SJSA1 (cell line): ENCODE measurements at regions not wholly inside any gene's neighbourhood (a gene's known extent, or its start where the extent isn't known, plus 50 kb on each side); places are given as distances from the start of the nearest gene placed in this dataset.
"Not testable (repeated sequence)": the region's sequence is repeated elsewhere in the genome, so short reads cannot be mapped to it uniquely, and the experiment has no call there.

Experiments
- DNase-seq, 2 experiments: peaks; one replicate each; pipeline ENCODE4 v3.0.0-alpha.2; 2015 to 2020; ENCODE audit warnings: low spot score in 2 of 2, low read depth in 1 of 2
- H3K27ac ChIP-seq: fragments of 250-450 bp; sonication (Bioruptor Pico); 2 replicates; pipeline ENCODE4 v1.5.1; 2020; ENCODE audit warnings: mild to moderate bottlenecking, moderate library complexity
- H3K27me3 ChIP-seq: fragments of 250-450 bp; sonication (Bioruptor Pico); replicated peaks from 2 replicates; pipeline ENCODE4 v1.5.1; 2020; ENCODE audit warnings: mild to moderate bottlenecking, moderate library complexity
- H3K36me3 ChIP-seq: fragments of 250-450 bp; sonication (Bioruptor Pico); 2 replicates; pipeline ENCODE4 v1.5.1; 2020; ENCODE audit warnings: mild to moderate bottlenecking
- H3K4me1 ChIP-seq: fragments of 250-450 bp; sonication (Bioruptor Pico); replicated peaks from 2 replicates; pipeline ENCODE4 v1.6.1; 2021; ENCODE audit warnings: mild to moderate bottlenecking
- H3K4me3 ChIP-seq: fragments of 250-450 bp; sonication (Bioruptor Pico); 2 replicates; pipeline ENCODE4 v1.5.1; 2020; ENCODE audit warnings: mild to moderate bottlenecking
- H3K9me3 ChIP-seq: fragments of 250-450 bp; sonication (Bioruptor Pico); replicated peaks from 2 replicates; pipeline ENCODE4 v1.5.1; 2020; ENCODE audit warnings: mild to moderate bottlenecking

- not testable (repeated sequence) for DNase-seq, H3K9me3 ChIP-seq, H3K4me3 ChIP-seq, H3K27ac ChIP-seq, H3K27me3 ChIP-seq, H3K4me1 ChIP-seq, H3K36me3 ChIP-seq
These were observed 260.2 kb upstream of the PTCHD4 start for GRCh38 chr6:48371226-48371625.

DNA sequence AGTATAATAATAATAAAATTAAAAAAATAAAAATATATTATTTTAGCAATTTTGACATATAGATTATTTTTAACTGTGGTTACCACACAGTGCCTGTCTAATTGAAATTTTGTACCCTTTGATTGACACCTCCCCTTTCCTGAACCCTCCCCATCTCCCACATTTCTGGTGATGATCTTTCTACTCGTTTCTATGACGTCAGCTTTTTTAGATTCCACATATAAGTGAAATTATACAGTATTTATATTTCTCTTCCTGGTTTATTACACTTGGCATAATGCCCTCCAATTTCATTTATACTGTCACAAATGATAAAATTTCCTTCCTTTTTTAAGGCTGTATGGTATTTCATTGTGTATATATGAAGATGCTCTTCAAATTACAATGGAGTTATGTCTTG lies 258.1 kb upstream of the PTCHD4 start:
- no peak for DNase-seq
- Histone ChIP-seq H3K4me1 (no peaks in the 10 kb centered on the region), H3K27me3 (no peaks in the 10 kb centered on the region), H3K4me3 (no peak overlapping the region), H3K9me3 (no peaks in the 10 kb centered on the region), H3K36me3 (no peaks in the 10 kb centered on the region), H3K27ac (no peak overlapping the region)

- no peak overlapping the region for H3K27ac ChIP-seq
- H3K4me1 ChIP-seq, result no peaks in the 10 kb centered on the region
- no peaks in the 10 kb centered on the region for H3K36me3 ChIP-seq
- H3K9me3 ChIP-seq, result no peaks in the 10 kb centered on the region
- H3K27me3 ChIP-seq, result no peaks in the 10 kb centered on the region
- no peak for DNase-seq
- H3K4me3 ChIP-seq, result no peak overlapping the region
These were observed 214.7 kb upstream of the PTCHD4 start for GRCh38 chr6:48325701-48326100.

DNA sequence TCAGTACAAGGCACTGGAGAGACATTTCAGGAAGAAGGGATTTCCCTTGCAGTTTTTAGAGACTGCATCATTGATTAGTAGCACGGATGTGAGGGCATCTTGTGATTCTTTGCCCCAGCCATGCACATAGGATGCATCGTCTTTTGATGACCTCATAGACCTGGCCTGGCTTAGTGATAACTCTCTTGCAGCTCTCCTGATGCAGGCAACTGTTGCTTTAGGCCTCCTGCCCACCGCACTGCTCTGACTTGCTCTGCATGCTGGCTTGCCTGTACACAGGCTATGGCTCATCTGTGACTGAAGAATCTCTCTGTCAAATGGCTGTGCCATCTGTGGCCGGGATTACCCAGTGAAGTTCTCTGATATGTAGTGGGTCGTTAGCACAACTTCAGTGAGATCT lies 207.7 kb upstream of the PTCHD4 start:
- no peak for DNase-seq
- Histone ChIP-seq H3K36me3 (no peaks in the 10 kb centered on the region), H3K9me3 (no peaks in the 10 kb centered on the region)

DNA sequence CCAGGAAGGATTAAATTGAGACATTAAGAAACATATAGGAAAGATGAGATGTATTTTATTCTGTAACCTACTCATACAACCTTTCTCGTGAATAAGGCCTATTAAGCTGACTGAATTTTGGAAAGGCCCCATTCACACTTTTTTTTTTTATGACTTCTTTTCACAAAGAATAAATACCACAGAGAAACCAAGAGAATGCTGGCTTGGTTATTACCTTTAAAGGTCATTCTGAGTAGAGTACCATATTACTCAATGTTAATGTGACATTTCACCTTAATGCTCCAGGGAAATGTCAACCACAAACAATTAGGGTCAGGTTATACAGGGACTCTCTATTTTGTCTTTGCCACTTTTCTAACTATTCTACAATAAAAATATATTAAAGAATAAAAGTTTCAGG lies 204.9 kb upstream of the PTCHD4 start:
- H3K9me3 ChIP-seq, result no peaks in the 10 kb centered on the region
- H3K27ac ChIP-seq, result no peak overlapping the region

More for the DNA sequence above, 207.7 kb upstream of the PTCHD4 start:
- H3K27ac ChIP-seq, result no peak overlapping the region
- no peaks in the 10 kb centered on the region for H3K27me3 ChIP-seq
- H3K4me3 ChIP-seq, result no peak overlapping the region
- H3K4me1 ChIP-seq, result peaks cover 3% of the 10 kb centered on the region; the same call in 1 of the 2 replicates

DNA sequence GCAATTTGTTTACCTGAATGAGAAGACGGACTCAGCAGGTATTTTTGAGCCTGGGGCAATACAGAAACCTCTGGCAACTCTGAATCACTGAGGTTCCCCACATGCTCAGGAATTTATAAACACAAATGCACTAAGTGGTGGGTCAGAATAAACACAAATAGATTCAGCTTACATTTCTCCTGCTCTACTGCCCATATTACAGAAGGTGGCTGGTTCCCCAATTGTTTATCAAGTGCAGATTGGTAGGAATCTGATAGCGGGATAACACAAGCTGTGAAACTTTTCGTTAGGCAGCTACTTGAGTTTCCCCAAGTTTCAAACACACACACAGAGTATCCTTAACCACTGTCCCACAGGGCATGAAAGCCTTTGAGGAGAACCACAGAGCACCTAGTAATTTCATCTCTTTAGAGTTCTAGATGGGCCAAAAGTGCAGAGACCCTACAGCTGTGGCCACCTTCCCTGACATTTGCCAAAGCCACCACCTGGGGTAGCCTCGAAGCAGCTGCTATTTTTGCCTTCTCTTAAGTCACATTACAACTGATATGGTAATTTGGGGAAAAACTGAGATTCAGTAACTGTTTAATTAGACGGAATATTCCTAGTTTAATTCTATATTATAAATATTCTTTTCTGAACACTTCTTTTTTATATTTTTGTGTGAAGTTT lies 204.2 kb upstream of the PTCHD4 start:
- H3K27ac ChIP-seq, result no peak overlapping the region
- H3K4me1 ChIP-seq, result peaks cover 3% of the 10 kb centered on the region; the same call in 1 of the 2 replicates
- H3K9me3 ChIP-seq, result no peaks in the 10 kb centered on the region
- H3K36me3 ChIP-seq, result no peaks in the 10 kb centered on the region
- H3K27me3 ChIP-seq, result no peaks in the 10 kb centered on the region
- no peak for DNase-seq
- H3K4me3 ChIP-seq, result no peak overlapping the region

More for the DNA sequence above, 204.9 kb upstream of the PTCHD4 start:
- H3K4me1 ChIP-seq, result peaks cover 3% of the 10 kb centered on the region; the same call in 1 of the 2 replicates
- H3K27me3 ChIP-seq, result no peaks in the 10 kb centered on the region
- no peaks in the 10 kb centered on the region for H3K36me3 ChIP-seq
- H3K4me3 ChIP-seq, result no peak overlapping the region
- no peak for DNase-seq

- no peak for DNase-seq
- no peaks in the 10 kb centered on the region for H3K36me3 ChIP-seq
- H3K27ac ChIP-seq, result no peak overlapping the region
- H3K4me1 ChIP-seq, result peaks cover 3% of the 10 kb centered on the region; the same call in 1 of the 2 replicates
- no peak overlapping the region for H3K4me3 ChIP-seq
- no peaks in the 10 kb centered on the region for H3K9me3 ChIP-seq
- H3K27me3 ChIP-seq, result no peaks in the 10 kb centered on the region
These were observed 200.3 kb upstream of the PTCHD4 start for GRCh38 chr6:48311301-48311700.

DNA sequence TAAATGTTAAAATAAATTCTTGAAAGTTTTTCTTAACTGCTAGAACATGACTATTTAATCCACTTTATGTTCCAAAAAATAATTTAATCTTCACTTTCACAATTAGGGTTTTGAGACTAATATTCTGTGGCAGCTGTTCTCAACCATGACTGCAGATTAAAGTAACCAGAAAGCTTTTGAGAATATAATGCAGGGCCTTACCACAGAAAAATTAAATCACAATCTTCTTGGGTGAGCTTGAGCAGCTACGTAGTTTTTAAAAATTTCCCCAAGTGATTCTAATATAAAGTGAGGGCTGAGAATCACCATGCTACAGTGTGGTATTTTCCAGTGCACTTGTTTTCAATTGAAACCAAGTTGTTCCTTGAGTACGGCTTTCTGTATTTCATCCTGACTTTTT lies 196.6 kb upstream of the PTCHD4 start:
- H3K27ac ChIP-seq, result no peak overlapping the region

GRCh38 chr6:48290595-48290994 lies 179.6 kb upstream of the PTCHD4 start:
- no peaks in the 10 kb centered on the region for H3K36me3 ChIP-seq
- H3K4me3 ChIP-seq, result no peak overlapping the region
- no peaks in the 10 kb centered on the region for H3K27me3 ChIP-seq
- no peaks in the 10 kb centered on the region for H3K4me1 ChIP-seq
- H3K27ac ChIP-seq, result no peak overlapping the region
- no peak for DNase-seq
- H3K9me3 ChIP-seq, result no peaks in the 10 kb centered on the region

More for the DNA sequence above, 196.6 kb upstream of the PTCHD4 start:
- DNase-seq, result no peak
- no peak overlapping the region for H3K4me3 ChIP-seq
- H3K36me3 ChIP-seq, result no peaks in the 10 kb centered on the region
- H3K27me3 ChIP-seq, result no peaks in the 10 kb centered on the region
- H3K4me1 ChIP-seq, result no peaks in the 10 kb centered on the region
- H3K9me3 ChIP-seq, result no peaks in the 10 kb centered on the region

- H3K27me3 ChIP-seq, result no peaks in the 10 kb centered on the region
- H3K27ac ChIP-seq, result no peak overlapping the region
- H3K36me3 ChIP-seq, result no peaks in the 10 kb centered on the region
- H3K9me3 ChIP-seq, result no peaks in the 10 kb centered on the region
- H3K4me3 ChIP-seq, result no peak overlapping the region
- no peaks in the 10 kb centered on the region for H3K4me1 ChIP-seq
- DNase-seq, result no peak
These were observed 178.8 kb upstream of the PTCHD4 start for GRCh38 chr6:48289841-48290240.

GRCh38 chr6:48281217-48281616 lies 170.2 kb upstream of the PTCHD4 start:
- Histone ChIP-seq H3K4me1 (no peaks in the 10 kb centered on the region), H3K4me3 (no peak overlapping the region), H3K9me3 (no peaks in the 10 kb centered on the region), H3K36me3 (no peaks in the 10 kb centered on the region), H3K27ac (no peak overlapping the region), H3K27me3 (no peaks in the 10 kb centered on the region)
- no peak for DNase-seq

DNA sequence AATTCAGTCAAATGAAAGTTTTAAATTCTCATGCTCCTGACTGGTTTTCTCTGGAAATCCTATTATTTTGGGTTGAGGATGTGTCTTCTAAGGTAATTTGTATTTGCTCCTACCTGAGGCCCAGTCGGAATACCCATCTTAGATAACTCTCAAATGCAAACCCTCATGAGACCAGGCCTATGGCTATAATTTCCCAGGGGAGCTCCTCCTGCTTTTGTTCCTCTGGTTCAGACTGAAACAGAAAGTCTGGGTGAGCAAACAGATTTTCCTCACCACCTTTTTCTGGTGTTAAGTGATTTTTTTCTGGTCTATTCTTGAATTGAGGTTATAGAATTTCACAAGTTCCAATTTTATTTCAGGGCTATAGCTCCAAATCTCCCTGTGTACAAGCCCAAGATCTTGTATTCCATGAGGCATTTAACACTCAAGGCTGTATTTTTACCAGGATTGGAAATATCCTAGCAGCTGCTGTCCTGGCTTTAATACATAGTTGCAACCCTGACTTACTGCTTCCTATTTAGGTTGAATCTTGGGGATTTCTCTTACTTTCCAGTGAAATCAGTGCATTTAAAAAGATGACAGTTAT lies 169.1 kb upstream of the PTCHD4 start:
- Histone ChIP-seq H3K27me3 (no peaks in the 10 kb centered on the region), H3K27ac (no peak overlapping the region), H3K4me3 (no peak overlapping the region), H3K4me1 (no peaks in the 10 kb centered on the region), H3K36me3 (no peaks in the 10 kb centered on the region), H3K9me3 (no peaks in the 10 kb centered on the region)
- DNase-seq, result no peak

- Histone ChIP-seq H3K9me3 (no peaks in the 10 kb centered on the region), H3K27ac (no peak overlapping the region), H3K4me1 (no peaks in the 10 kb centered on the region), H3K27me3 (no peaks in the 10 kb centered on the region), H3K4me3 (no peak overlapping the region), H3K36me3 (no peaks in the 10 kb centered on the region)
- no peak for DNase-seq
These were observed 167.3 kb upstream of the PTCHD4 start for GRCh38 chr6:48278261-48278660.

DNA sequence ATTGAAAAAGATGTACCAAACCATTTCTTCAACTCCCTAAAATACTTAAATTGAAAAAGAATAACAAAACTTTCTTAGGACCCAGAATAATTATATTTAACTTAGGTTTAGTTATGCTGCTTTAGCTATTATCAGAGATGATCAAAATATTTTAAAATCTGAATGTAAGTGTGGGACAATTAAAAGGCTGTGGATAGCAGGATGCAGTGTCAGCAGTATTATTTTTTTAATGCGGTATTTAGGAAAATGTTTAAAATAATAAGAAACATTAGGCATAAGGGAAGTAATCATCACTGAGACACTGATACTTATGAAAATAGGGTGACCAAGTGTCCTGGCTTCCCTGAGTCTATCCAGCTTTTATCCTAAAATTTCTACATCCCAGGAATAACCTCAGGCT lies 161.5 kb upstream of the PTCHD4 start:
- Histone ChIP-seq H3K4me1 (no peaks in the 10 kb centered on the region), H3K9me3 (0 out of 2 replicates have a peak, but pooled peaks cover 2% of the 10 kb centered on the region), H3K36me3 (no peaks in the 10 kb centered on the region), H3K4me3 (no peak overlapping the region), H3K27ac (no peak overlapping the region), H3K27me3 (no peaks in the 10 kb centered on the region)
- DNase-seq, result no peak
